ENCODE measurements at regions not wholly inside any gene's neighbourhood (a gene's known extent, or its start where the extent isn't known, plus 50 kb on each side); places are given as distances from the start of the nearest gene placed in this dataset.

GRCh38 chr3:68148447-68148846 lies 494.0 kb upstream of the SUCLG2 start:
- H3K9ac ChIP-seq (ENCODE audit: low read length): no peak overlapping the region
- H3K9me3 ChIP-seq (ENCODE audit: low read length): no peaks in the 10 kb centered on the region
- H3K4me3 ChIP-seq (ENCODE audit: low read depth in 1 of 2, low read length in 2 of 2): no peak overlapping the region
- H3K27me3 ChIP-seq (ENCODE audit: control insufficient read depth in 1 of 2, insufficient read depth in 2 of 2, low read length in 2 of 2): no peaks in the 10 kb centered on the region
- no peaks in the 10 kb centered on the region for H3K36me3 ChIP-seq (ENCODE audit: insufficient read depth, low read length)
- no peak overlapping the region for H3K27ac ChIP-seq (ENCODE audit: low read depth, low read length)
- H3K4me1 ChIP-seq (ENCODE audit: insufficient read depth, low read length): no peaks in the 10 kb centered on the region

- Histone ChIP-seq H3K4me1 (ENCODE audit: insufficient read depth, low read length) (no peaks in the 10 kb centered on the region), H3K9ac (ENCODE audit: low read length) (no peak overlapping the region), H3K4me3 (ENCODE audit: low read depth in 1 of 2, low read length in 2 of 2) (no peak overlapping the region), H3K36me3 (ENCODE audit: insufficient read depth, low read length) (no peaks in the 10 kb centered on the region), H3K9me3 (ENCODE audit: low read length) (no peaks in the 10 kb centered on the region), H3K27me3 (ENCODE audit: control insufficient read depth in 1 of 2, insufficient read depth in 2 of 2, low read length in 2 of 2) (no peaks in the 10 kb centered on the region), H3K27ac (ENCODE audit: low read depth, low read length) (no peak overlapping the region)
These were observed 488.0 kb upstream of the SUCLG2 start for GRCh38 chr3:68142441-68142840.

DNA sequence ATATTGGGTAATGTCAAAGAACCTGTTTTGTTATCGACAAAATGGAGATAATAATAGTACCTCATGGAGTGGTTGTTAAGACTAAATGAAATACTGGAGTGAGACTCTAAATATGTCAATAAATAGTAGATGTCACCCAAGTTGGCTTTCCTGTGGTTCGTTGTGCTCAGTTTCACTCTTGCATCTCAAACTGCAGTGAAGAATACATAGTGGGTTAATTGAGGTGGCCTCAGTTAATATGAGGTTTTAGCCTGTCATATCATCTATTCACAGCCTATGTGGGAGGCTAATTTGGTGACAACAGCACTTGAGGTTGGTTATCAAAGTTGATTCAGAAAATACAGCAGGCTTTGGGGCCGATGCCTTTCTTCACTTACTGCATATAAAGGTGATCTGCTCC lies 485.5 kb upstream of the SUCLG2 start:
- H3K9me3 ChIP-seq (ENCODE audit: low read length): no peaks in the 10 kb centered on the region
- H3K27me3 ChIP-seq (ENCODE audit: control insufficient read depth in 1 of 2, insufficient read depth in 2 of 2, low read length in 2 of 2): no peaks in the 10 kb centered on the region
- H3K4me3 ChIP-seq (ENCODE audit: low read depth in 1 of 2, low read length in 2 of 2): no peak overlapping the region
- no peaks in the 10 kb centered on the region for H3K4me1 ChIP-seq (ENCODE audit: insufficient read depth, low read length)
- H3K9ac ChIP-seq (ENCODE audit: low read length): no peak overlapping the region
- no peaks in the 10 kb centered on the region for H3K36me3 ChIP-seq (ENCODE audit: insufficient read depth, low read length)
- H3K27ac ChIP-seq (ENCODE audit: low read depth, low read length): no peak overlapping the region

DNA sequence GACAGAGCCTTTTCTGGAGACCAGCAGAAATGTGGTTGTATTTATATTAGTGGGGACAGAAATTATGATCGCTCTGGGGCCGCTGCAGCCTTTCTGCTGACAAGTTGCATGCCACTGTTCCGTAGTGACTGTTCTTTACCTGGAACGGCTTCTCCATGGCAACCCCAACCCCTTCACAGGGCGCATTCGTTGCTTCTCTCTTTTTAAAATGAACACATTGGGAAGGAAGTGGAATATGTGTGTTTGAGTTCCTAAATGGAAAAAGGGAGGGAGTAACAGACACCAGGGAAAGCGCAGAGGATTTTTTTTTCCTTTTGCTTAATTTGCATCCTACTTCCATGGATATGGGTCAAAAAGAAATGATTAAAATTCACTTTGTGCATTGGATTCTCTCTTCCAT lies 482.0 kb upstream of the SUCLG2 start:
- H3K36me3 ChIP-seq (ENCODE audit: insufficient read depth, low read length): no peaks in the 10 kb centered on the region
- H3K4me1 ChIP-seq (ENCODE audit: insufficient read depth, low read length): no peaks in the 10 kb centered on the region
- H3K4me3 ChIP-seq (ENCODE audit: low read depth in 1 of 2, low read length in 2 of 2): no peak overlapping the region
- H3K9me3 ChIP-seq (ENCODE audit: low read length): no peaks in the 10 kb centered on the region
- no peaks in the 10 kb centered on the region for H3K27me3 ChIP-seq (ENCODE audit: control insufficient read depth in 1 of 2, insufficient read depth in 2 of 2, low read length in 2 of 2)
- H3K9ac ChIP-seq (ENCODE audit: low read length): no peak overlapping the region
- no peak overlapping the region for H3K27ac ChIP-seq (ENCODE audit: low read depth, low read length)

GRCh38 chr3:68135067-68135466 lies 480.7 kb upstream of the SUCLG2 start:
- Histone ChIP-seq H3K27me3 (ENCODE audit: control insufficient read depth in 1 of 2, insufficient read depth in 2 of 2, low read length in 2 of 2) (no peaks in the 10 kb centered on the region), H3K9ac (ENCODE audit: low read length) (no peak overlapping the region), H3K4me3 (ENCODE audit: low read depth in 1 of 2, low read length in 2 of 2) (no peak overlapping the region), H3K9me3 (ENCODE audit: low read length) (no peaks in the 10 kb centered on the region), H3K4me1 (ENCODE audit: insufficient read depth, low read length) (no peaks in the 10 kb centered on the region), H3K27ac (ENCODE audit: low read depth, low read length) (no peak overlapping the region), H3K36me3 (ENCODE audit: insufficient read depth, low read length) (no peaks in the 10 kb centered on the region)

GRCh38 chr3:68129065-68129464 lies 474.7 kb upstream of the SUCLG2 start:
- no peaks in the 10 kb centered on the region for H3K4me1 ChIP-seq (ENCODE audit: insufficient read depth, low read length)
- H3K4me3 ChIP-seq (ENCODE audit: low read depth in 1 of 2, low read length in 2 of 2): no peak overlapping the region
- no peaks in the 10 kb centered on the region for H3K9me3 ChIP-seq (ENCODE audit: low read length)
- H3K27me3 ChIP-seq (ENCODE audit: control insufficient read depth in 1 of 2, insufficient read depth in 2 of 2, low read length in 2 of 2): no peaks in the 10 kb centered on the region
- H3K9ac ChIP-seq (ENCODE audit: low read length): no peak overlapping the region
- no peaks in the 10 kb centered on the region for H3K36me3 ChIP-seq (ENCODE audit: insufficient read depth, low read length)
- no peak overlapping the region for H3K27ac ChIP-seq (ENCODE audit: low read depth, low read length)

- no peaks in the 10 kb centered on the region for H3K4me1 ChIP-seq (ENCODE audit: insufficient read depth, low read length)
- H3K27me3 ChIP-seq (ENCODE audit: control insufficient read depth in 1 of 2, insufficient read depth in 2 of 2, low read length in 2 of 2): no peaks in the 10 kb centered on the region
- no peak overlapping the region for H3K4me3 ChIP-seq (ENCODE audit: low read depth in 1 of 2, low read length in 2 of 2)
- H3K27ac ChIP-seq (ENCODE audit: low read depth, low read length): no peak overlapping the region
- no peak overlapping the region for H3K9ac ChIP-seq (ENCODE audit: low read length)
- H3K36me3 ChIP-seq (ENCODE audit: insufficient read depth, low read length): no peaks in the 10 kb centered on the region
- H3K9me3 ChIP-seq (ENCODE audit: low read length): no peaks in the 10 kb centered on the region
These were observed 468.8 kb upstream of the SUCLG2 start for GRCh38 chr3:68123231-68123630.

GRCh38 chr3:68121287-68121686 lies 466.9 kb upstream of the SUCLG2 start:
- H3K36me3 ChIP-seq (ENCODE audit: insufficient read depth, low read length): no peaks in the 10 kb centered on the region
- no peaks in the 10 kb centered on the region for H3K27me3 ChIP-seq (ENCODE audit: control insufficient read depth in 1 of 2, insufficient read depth in 2 of 2, low read length in 2 of 2)
- no peak overlapping the region for H3K27ac ChIP-seq (ENCODE audit: low read depth, low read length)
- H3K4me3 ChIP-seq (ENCODE audit: low read depth in 1 of 2, low read length in 2 of 2): no peak overlapping the region
- no peaks in the 10 kb centered on the region for H3K9me3 ChIP-seq (ENCODE audit: low read length)
- H3K9ac ChIP-seq (ENCODE audit: low read length): no peak overlapping the region
- H3K4me1 ChIP-seq (ENCODE audit: insufficient read depth, low read length): no peaks in the 10 kb centered on the region

GRCh38 chr3:68116580-68116979 lies 462.2 kb upstream of the SUCLG2 start:
- H3K9ac ChIP-seq (ENCODE audit: low read length): no peak overlapping the region
- H3K4me1 ChIP-seq (ENCODE audit: insufficient read depth, low read length): no peaks in the 10 kb centered on the region

GRCh38 chr3:68103811-68104210 lies 449.4 kb upstream of the SUCLG2 start:
- H3K27me3 ChIP-seq (ENCODE audit: control insufficient read depth in 1 of 2, insufficient read depth in 2 of 2, low read length in 2 of 2): no peaks in the 10 kb centered on the region
- H3K9me3 ChIP-seq (ENCODE audit: low read length): no peaks in the 10 kb centered on the region
- no peak overlapping the region for H3K27ac ChIP-seq (ENCODE audit: low read depth, low read length)
- H3K4me3 ChIP-seq (ENCODE audit: low read depth in 1 of 2, low read length in 2 of 2): no peak overlapping the region
- no peaks in the 10 kb centered on the region for H3K36me3 ChIP-seq (ENCODE audit: insufficient read depth, low read length)
- no peaks in the 10 kb centered on the region for H3K4me1 ChIP-seq (ENCODE audit: insufficient read depth, low read length)
- H3K9ac ChIP-seq (ENCODE audit: low read length): no peak overlapping the region

More at GRCh38 chr3:68116580-68116979, 462.2 kb upstream of the SUCLG2 start:
- Histone ChIP-seq H3K27ac (ENCODE audit: low read depth, low read length) (no peak overlapping the region), H3K9me3 (ENCODE audit: low read length) (no peaks in the 10 kb centered on the region), H3K4me3 (ENCODE audit: low read depth in 1 of 2, low read length in 2 of 2) (no peak overlapping the region), H3K27me3 (ENCODE audit: control insufficient read depth in 1 of 2, insufficient read depth in 2 of 2, low read length in 2 of 2) (no peaks in the 10 kb centered on the region), H3K36me3 (ENCODE audit: insufficient read depth, low read length) (no peaks in the 10 kb centered on the region)

- Histone ChIP-seq H3K36me3 (ENCODE audit: insufficient read depth, low read length) (no peaks in the 10 kb centered on the region), H3K4me1 (ENCODE audit: insufficient read depth, low read length) (peaks cover 9% of the 10 kb centered on the region), H3K9me3 (ENCODE audit: low read length) (no peaks in the 10 kb centered on the region), H3K27me3 (ENCODE audit: control insufficient read depth in 1 of 2, insufficient read depth in 2 of 2, low read length in 2 of 2) (no peaks in the 10 kb centered on the region), H3K27ac (ENCODE audit: low read depth, low read length) (no peak overlapping the region), H3K4me3 (ENCODE audit: low read depth in 1 of 2, low read length in 2 of 2) (no peak overlapping the region), H3K9ac (ENCODE audit: low read length) (no peak overlapping the region)
These were observed 436.2 kb upstream of the SUCLG2 start for GRCh38 chr3:68090571-68090970.

DNA sequence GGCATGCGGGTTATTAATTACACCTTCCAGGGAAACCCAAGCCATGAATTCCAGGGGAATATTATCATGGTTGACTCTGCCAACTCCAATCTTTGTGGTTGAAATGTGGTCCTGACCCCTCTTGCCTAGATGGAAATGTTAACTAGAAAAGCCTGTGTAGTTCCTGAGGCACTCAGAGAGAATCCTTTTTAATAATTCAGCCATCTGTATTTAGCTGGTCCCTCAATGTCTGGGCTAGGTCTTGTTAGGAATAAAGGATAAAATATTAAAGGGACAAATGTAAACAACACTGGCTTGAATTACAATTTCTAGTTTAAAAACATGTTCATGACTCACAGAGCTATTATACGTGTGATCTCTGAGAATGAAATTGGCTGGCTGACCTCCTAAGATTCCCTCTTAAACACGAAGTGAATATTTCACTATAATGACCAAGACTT lies 435.2 kb upstream of the SUCLG2 start:
- Histone ChIP-seq H3K27me3 (ENCODE audit: control insufficient read depth in 1 of 2, insufficient read depth in 2 of 2, low read length in 2 of 2) (no peaks in the 10 kb centered on the region), H3K9me3 (ENCODE audit: low read length) (no peaks in the 10 kb centered on the region), H3K4me1 (ENCODE audit: insufficient read depth, low read length) (peaks cover 9% of the 10 kb centered on the region), H3K36me3 (ENCODE audit: insufficient read depth, low read length) (no peaks in the 10 kb centered on the region), H3K9ac (ENCODE audit: low read length) (no peak overlapping the region), H3K4me3 (ENCODE audit: low read depth in 1 of 2, low read length in 2 of 2) (no peak overlapping the region), H3K27ac (ENCODE audit: low read depth, low read length) (no peak overlapping the region)
